ENCODE measurements at regions not wholly inside any gene's neighbourhood (a gene's known extent, or its start where the extent isn't known, plus 50 kb on each side); places are given as distances from the start of the nearest gene placed in this dataset.

DNA sequence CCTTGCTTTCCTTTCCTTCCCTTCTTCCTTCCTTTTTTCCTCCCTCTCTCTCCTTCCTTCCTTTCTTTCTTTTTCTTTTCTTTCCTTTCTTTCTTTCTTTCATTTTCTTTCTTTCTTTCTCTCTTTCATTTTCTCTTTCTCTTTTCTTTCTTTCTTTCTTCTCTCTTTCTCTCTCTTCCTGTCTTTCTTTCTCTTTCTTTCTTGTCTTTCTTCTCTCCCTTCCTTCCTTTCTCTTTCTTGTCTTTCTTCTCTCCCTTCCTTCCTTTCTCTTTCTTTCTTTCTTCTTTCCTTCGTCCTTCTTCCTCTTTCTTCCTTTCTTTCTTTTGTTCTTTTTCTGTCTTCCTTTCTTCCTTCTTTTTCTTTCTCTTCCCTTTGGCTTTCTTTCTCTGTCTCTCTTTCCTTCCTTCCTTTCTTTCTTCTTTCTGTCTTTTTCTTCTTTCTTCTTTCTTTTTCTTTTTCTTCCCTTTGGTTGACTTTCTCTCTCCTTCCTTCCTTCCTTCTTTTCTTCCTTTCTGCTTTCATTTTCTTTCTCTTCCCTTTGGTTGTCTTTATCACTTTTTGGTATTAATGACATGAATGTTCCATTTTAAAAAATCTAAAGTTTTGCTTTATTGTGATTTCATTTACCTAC, 496.4 kb upstream of the CBLB start:
- DNase-seq, result no peak

DNA sequence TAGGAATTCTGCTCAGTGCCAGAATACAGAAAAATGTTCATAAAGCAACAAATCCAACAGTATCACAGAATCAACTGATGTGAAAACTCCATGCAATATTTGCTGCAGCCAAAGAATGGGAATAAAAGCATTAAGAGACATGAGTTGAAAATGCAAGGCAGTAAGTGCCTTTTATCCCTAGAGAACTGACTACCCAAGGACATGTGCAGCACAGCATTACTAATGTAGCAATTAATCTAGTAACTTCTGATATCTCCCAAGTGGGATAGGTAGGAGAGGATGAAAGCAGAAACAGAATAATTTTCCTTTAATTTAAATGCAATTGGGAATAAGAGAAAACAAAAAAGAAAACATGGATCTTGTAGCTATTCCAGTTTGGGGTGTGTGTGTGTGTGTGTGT, 497.5 kb upstream of the CBLB start:
- no peak for DNase-seq

GRCh38 chr3:106367496-106367895, 498.7 kb upstream of the CBLB start:
- no peak for DNase-seq

DNA sequence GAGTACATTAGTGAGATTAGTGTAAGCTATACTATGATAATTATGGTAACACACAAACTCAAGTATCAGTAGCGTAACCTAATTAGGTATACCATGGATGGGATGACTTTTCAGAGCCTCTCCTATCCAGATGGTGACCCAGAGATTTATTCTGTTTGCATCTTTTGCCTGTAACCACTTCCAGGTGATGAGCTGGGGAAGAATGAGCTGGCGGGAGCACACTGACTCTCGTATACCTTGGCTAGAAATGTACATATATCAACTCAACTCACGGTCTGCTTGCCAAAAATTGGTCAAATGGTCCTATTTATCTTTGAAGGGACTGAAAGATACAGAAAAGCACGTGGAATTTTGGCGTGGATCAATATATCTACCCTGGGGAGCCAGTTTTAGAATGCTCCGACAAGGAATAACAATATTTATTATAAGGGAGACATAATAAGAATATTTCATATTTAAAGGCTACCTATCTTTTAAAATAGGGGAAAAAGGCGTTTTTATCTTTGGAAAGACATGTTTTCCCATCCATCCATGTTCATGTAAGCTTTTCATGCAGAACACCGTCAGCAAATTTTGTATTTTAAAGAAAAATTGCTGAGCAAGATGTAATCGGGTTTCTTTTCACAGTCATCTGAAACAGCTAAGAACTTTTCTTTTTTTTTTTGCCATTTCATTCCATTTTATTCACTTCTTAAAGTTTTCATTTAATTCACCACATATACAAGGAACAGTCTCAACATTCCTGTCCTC, 502.6 kb upstream of the CBLB start:
- no peak for DNase-seq

- no peak for DNase-seq
These were observed 503.4 kb upstream of the CBLB start for GRCh38 chr3:106371971-106372805.

GRCh38 chr3:106372806-106373190, 504.0 kb upstream of the CBLB start:
- no peak for DNase-seq

DNA sequence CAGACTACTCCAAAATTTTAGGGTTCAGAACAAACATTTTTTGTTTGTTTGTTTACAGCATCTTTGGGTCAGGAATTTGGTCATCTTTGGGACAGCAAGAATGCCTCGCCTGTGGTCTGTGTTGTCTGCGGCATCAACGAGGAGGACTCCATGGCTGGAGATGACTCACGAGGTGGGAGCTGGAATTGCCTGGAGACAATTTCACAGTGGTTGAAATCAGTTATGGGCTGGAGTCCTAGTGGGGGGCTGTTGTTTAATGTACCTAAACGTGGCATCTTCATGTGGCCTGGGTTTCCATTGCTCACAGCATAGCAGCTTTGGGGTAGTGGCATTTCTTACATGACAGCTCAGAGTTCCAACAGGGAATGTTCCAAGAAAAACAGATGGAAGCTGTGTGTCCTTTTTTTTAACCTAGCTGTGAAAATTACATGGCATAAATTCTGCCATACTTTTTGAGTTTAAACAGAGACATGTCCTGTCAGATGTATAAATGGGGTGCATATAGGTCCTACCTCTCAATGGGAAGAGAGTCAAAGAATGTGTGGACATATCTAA, 507.3 kb upstream of the CBLB start:
- no peak for DNase-seq

GRCh38 chr3:106379251-106379750, 510.5 kb upstream of the CBLB start:
- no peak for DNase-seq

DNA sequence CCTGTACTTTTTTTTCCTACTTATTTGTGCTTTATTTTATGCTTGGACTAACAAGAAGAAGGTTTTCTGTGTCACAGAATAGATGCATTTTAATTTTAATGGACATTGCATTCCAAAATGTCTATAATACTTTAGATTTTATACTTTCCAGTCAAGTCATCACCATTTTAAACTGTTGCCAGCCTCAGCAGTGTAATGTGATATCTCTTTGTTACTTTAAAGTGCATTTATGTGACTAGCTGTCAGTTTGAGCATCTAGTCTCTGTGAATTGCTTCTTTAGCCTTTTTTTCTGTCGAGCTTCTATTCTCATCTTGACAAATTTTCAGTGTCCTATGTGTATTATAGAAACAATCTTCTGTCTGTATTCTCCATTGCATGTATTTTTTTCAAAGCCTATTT, 511.4 kb upstream of the CBLB start:
- DNase-seq, result no peak

- DNase-seq, result no peak
These were observed 512.6 kb upstream of the CBLB start for GRCh38 chr3:106381286-106381938.

GRCh38 chr3:106381939-106382335, 513.1 kb upstream of the CBLB start:
- DNase-seq, result no peak

GRCh38 chr3:106386050-106386449, 517.2 kb upstream of the CBLB start:
- DNase-seq, result no peak

DNA sequence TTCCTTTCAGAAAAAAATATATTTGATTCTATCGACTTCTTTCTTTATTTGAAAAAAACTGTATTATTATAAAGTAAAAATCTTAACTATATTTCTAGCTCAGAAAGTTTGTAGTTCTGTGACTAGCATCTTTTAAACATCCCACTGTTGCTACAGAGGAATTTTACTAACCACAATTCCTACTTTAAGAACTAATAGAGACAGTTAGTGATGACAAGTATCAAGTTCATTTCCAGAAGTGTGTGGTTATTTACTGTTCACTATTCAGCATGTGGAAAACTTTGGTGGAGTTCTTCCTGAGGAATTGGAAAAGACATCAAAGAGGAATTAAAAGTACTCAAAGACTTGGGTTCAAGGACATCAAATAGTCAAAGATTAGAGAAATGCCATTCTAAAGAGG, 524.1 kb upstream of the CBLB start:
- no peak for DNase-seq

- DNase-seq, result no peak
These were observed 528.2 kb upstream of the CBLB start for GRCh38 chr3:106397006-106397405.

- no peak for DNase-seq
These were observed 530.2 kb upstream of the CBLB start for GRCh38 chr3:106398891-106399600.

GRCh38 chr3:106399761-106400160, 530.9 kb upstream of the CBLB start:
- DNase-seq, result no peak

DNA sequence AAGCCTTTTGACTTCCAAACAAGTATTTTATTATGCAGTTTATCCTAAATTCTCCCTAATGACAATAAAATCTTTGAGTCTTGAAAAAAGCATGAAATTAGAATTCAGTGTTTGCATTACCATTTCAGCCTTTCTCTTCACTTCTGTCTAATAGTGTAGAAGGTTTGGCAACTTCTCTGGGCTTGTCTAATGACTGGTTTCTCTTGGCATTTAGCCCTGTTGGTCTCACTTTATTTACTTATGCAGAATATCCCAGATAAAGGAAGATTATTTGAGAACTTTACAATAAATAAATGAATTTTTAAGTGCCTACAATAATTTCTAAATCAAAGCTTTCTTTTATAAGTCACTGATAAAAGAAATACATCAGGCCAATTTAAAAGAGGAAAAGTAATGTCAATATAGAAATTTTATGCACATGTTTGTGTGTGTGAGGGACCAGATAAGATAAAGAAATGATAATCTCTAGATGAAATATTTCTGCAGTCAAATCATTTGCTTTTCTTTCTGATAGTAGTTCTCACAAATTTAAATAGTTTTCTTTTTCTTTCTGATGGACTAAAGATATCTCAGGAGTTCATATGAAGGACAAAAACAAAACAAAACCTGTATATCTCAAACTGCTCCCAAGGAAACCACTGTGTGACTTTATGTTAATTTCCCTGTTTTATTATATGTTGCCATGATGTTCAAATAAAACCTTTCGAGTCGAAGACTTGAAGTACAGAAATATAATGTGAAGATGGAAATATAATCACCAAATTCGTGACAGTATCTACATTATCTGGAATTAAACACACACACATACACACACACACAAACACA, 533.1 kb upstream of the CBLB start:
- no peak for DNase-seq

DNA sequence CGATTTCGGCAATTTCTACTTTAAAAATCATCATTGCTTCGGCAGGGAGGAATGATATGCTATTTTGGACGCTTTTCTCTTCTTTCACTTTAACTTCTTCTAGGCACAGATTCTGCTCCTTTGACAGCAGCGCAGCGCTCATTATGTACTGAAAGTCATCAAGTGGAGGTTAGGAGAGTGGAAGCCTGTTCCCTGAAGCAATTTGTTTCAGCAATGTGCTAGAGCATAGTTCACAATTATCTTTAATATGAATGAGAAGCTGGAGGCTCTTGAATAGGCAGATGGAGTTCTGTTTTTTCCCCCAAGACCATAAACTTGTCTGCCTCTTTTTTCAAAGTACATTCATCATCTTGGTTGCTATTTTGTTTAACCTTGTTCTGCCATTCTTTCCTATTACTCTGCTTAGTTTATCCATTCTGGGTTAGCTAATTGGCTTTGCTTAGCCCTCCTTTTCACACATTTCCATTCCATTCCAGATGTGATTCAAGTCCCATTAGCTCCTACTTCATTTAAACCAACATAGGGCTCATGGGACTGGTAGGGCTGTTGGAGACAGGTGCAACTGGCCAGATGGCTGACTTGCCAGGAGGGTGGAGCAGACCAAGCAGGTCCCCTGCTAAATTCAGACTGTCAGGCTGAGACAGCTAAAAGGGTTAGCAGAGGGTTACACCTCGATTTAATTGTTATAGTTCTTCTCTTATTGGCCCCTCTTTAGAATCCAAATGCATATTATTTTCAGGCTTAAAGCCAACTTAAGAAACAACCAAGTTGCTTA, 534.7 kb upstream of the CBLB start:
- no peak for DNase-seq

GRCh38 chr3:106413683-106414082, 544.9 kb upstream of the CBLB start:
- no peak for DNase-seq

GRCh38 chr3:106420628-106421027, 551.8 kb upstream of the CBLB start:
- no peak for DNase-seq

Measured in stimulated activated CD4-positive, alpha-beta T cell treated with anti-CD3 and anti-CD28 coated beads, Interleukin-2, amount 100 ng/mL, for 24 hours (primary cell).